HepG2 (cell line): ENCODE measurements at regions not wholly inside any gene's neighbourhood (a gene's known extent, or its start where the extent isn't known, plus 50 kb on each side); places are given as distances from the start of the nearest gene placed in this dataset.

Experiments
- KDM3A ChIP-seq: IDR thresholded peaks from 2 replicates; pipeline ENCODE4 v1.6.1; 2018; ENCODE audit warnings: low read depth, missing compliant biosample characterization
- MZF1 ChIP-seq: sonication (generic); formaldehyde crosslinking; IDR thresholded peaks from 2 replicates; pipeline ENCODE4 v1.8.1; 2023; ENCODE audit warnings: mild to moderate bottlenecking, missing genetic modification reagents, borderline replicate concordance
- SMARCE1 ChIP-seq: fragments of 450-650 bp; IDR thresholded peaks from 2 replicates; pipeline ENCODE4 v1.6.1; 2017; ENCODE audit warnings: borderline replicate concordance
- TOE1 ChIP-seq: sonication (generic); formaldehyde crosslinking; IDR thresholded peaks from 2 replicates; pipeline ENCODE4 v1.4.0; 2020; ENCODE audit warnings: mild to moderate bottlenecking, missing genetic modification reagents
- ZBTB1 ChIP-seq: sonication (generic); formaldehyde crosslinking; IDR thresholded peaks from 2 replicates; pipeline ENCODE4 v1.4.0; 2020; ENCODE audit warnings: missing genetic modification reagents, borderline replicate concordance
- ZNF224 ChIP-seq: sonication (generic); formaldehyde crosslinking; IDR thresholded peaks from 2 replicates; pipeline ENCODE4 v1.5.0; 2020; ENCODE audit warnings: mild to moderate bottlenecking, missing genetic modification reagents
- ZNF235 ChIP-seq: sonication (generic); formaldehyde crosslinking; IDR thresholded peaks from 2 replicates; pipeline ENCODE4 v1.8.1; 2023; ENCODE audit warnings: mild to moderate bottlenecking, missing genetic modification reagents, borderline replicate concordance
- ZNF550 ChIP-seq: sonication (generic); formaldehyde crosslinking; IDR thresholded peaks from 2 replicates; pipeline ENCODE4 v1.4.0; 2020; ENCODE audit warnings: mild to moderate bottlenecking, missing genetic modification reagents, borderline replicate concordance
- ZNF562 ChIP-seq: sonication (generic); formaldehyde crosslinking; IDR thresholded peaks from 2 replicates; pipeline ENCODE4 v1.8.0; 2022; ENCODE audit warnings: missing genetic modification reagents, borderline replicate concordance
- ZNF746 ChIP-seq: sonication (generic); formaldehyde crosslinking; IDR thresholded peaks from 2 replicates; pipeline ENCODE4 v1.8.0; 2022; ENCODE audit warnings: mild to moderate bottlenecking, missing genetic modification reagents
- ZNF768 ChIP-seq: sonication (generic); formaldehyde crosslinking; IDR thresholded peaks from 2 replicates; pipeline ENCODE4 v1.4.0; 2020; ENCODE audit warnings: missing genetic modification reagents
- TF ChIP-seq, protein P1 (sequence below): sonication (generic); formaldehyde crosslinking; IDR thresholded peaks from 2 replicates; pipeline ENCODE4 v1.8.0; 2022; ENCODE audit warnings: mild to moderate bottlenecking, missing genetic modification reagents; ENCODE audit not compliant: insufficient replicate concordance
- TF ChIP-seq, protein P2 (sequence below): sonication (generic); formaldehyde crosslinking; IDR thresholded peaks from 2 replicates; pipeline ENCODE4 v1.4.0; 2020; ENCODE audit warnings: low read depth, missing genetic modification reagents

DNA sequence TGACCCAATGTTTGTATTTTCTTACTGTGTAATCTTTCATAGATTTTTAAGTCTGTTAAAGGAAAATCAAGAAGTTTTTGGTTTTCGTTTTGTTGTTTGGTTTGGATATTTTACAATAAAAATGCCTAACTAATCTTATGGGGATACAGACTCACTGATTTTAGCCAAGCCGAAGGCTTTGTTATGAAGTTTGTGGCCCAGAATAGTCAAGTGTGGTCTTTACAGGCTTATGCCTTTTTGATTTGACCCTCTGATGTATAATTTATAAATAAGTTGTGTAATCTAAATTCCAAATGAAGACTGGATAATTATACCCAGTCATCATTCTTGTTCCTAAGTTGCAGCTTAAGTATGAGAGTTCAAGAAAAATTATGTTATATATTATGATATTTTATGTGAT, 739.3 kb downstream of the ADGRL2 start (continued):
- no peak for TF ChIP-seq ZNF768 (CRISPR knock-in tag)
- no peak for TF ChIP-seq ZNF550 (CRISPR knock-in tag)
- no peak for TF ChIP-seq KDM3A (CRISPR knock-in tag)
- no peak for TF ChIP-seq SMARCE1
- TF ChIP-seq ZBTB1 (CRISPR knock-in tag) = no peak
- TF ChIP-seq TOE1 (CRISPR knock-in tag) = no peak
- TF ChIP-seq ZNF224 = no peak
- no peak for TF ChIP-seq ZNF562
- TF ChIP-seq, protein P1, sequence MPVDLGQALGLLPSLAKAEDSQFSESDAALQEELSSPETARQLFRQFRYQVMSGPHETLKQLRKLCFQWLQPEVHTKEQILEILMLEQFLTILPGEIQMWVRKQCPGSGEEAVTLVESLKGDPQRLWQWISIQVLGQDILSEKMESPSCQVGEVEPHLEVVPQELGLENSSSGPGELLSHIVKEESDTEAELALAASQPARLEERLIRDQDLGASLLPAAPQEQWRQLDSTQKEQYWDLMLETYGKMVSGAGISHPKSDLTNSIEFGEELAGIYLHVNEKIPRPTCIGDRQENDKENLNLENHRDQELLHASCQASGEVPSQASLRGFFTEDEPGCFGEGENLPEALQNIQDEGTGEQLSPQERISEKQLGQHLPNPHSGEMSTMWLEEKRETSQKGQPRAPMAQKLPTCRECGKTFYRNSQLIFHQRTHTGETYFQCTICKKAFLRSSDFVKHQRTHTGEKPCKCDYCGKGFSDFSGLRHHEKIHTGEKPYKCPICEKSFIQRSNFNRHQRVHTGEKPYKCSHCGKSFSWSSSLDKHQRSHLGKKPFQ (CRISPR knock-in tag) = no peak
- TF ChIP-seq MZF1 (CRISPR knock-in tag) = no peak
- no peak for TF ChIP-seq ZNF746
- no peak for TF ChIP-seq ZNF235 (CRISPR knock-in tag)
- TF ChIP-seq, protein P2, sequence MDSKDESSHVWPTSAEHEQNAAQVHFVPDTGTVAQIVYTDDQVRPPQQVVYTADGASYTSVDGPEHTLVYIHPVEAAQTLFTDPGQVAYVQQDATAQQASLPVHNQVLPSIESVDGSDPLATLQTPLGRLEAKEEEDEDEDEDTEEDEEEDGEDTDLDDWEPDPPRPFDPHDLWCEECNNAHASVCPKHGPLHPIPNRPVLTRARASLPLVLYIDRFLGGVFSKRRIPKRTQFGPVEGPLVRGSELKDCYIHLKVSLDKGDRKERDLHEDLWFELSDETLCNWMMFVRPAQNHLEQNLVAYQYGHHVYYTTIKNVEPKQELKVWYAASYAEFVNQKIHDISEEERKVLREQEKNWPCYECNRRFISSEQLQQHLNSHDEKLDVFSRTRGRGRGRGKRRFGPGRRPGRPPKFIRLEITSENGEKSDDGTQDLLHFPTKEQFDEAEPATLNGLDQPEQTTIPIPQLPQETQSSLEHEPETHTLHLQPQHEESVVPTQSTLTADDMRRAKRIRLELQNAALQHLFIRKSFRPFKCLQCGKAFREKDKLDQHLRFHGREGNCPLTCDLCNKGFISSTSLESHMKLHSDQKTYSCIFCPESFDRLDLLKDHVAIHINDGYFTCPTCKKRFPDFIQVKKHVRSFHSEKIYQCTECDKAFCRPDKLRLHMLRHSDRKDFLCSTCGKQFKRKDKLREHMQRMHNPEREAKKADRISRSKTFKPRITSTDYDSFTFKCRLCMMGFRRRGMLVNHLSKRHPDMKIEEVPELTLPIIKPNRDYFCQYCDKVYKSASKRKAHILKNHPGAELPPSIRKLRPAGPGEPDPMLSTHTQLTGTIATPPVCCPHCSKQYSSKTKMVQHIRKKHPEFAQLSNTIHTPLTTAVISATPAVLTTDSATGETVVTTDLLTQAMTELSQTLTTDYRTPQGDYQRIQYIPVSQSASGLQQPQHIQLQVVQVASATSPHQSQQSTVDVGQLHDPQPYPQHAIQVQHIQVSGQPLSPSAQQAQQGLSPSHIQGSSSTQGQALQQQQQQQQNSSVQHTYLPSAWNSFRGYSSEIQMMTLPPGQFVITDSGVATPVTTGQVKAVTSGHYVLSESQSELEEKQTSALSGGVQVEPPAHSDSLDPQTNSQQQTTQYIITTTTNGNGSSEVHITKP (CRISPR knock-in tag) = no peak
